NCI-H526 (cell line): ENCODE measurements at regions not wholly inside any gene's neighbourhood (a gene's known extent, or its start where the extent isn't known, plus 50 kb on each side); places are given as distances from the start of the nearest gene placed in this dataset.

Source experiments
- DNase-seq, 2 experiments: peaks; one replicate each; lab custom pipeline; 2025; lab: John Stamatoyannopoulos, UW

DNA sequence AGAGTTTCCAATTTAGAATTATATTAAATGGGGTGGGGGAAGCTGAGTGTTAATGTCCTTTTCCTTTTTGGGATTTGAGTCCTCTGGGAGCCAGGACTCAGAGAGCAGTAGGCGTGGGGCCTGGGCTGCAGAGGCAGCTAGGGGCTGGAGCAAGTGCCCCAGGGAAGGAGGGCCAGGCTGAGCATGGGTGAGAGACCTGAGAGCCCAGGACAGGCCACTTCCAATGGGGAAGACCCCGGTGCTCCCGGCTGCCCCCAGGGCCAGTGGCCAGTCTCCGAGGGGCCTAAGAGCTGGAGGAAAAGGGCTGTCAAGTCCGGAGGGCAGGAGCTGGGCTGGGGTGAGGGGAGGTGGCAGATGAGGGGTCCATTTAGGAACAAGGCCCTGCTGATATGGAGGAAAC is 371.5 kb downstream of the ZNF536 start:
- no peak for DNase-seq

DNA sequence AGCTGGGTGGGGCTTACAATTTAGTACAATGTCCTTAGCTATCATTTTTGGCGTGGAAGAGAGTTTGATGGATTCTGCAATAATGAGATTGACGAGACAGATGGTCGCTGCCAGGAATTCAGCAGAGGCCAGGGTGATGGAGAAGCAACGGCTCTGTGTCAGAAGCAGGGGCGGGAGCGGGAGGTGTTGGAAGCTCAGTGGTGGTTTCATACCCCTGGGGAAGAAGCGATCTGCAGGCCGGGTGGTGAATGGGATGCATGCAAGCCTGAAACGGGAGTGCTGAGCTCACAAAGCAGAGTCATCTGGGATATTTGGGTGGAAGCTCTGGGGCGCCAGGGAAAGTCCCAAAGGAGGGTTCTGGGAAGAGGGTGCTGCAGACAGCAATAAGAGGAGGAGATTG is 370.8 kb downstream of the ZNF536 start:
- no peak for DNase-seq

DNA sequence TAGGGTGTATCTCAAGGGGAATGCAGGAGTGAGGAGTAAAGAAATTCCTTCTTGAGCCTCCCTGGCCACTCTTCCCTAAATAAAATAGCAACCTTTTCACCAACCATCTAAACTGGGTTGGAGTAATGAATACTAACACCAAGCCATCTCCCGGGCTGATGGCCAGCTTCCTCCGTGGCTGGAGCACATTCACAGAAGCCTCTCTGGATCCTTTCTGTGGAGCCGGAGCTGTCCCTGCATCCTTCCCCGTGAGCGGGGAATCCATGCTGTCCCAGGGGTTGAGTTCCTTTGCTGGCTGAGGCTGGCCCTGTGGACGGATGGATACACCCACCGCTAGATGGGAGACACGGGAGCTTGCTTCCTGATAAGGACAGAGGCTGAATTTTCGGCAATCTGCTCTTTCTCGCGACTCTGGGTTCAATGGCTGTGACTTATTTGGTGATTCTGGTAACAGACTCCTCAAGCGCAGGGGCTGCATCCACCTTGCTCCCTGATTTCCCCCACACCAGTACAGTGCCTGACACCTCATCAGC is 370.3 kb downstream of the ZNF536 start:
- DNase-seq, result no peak

DNA sequence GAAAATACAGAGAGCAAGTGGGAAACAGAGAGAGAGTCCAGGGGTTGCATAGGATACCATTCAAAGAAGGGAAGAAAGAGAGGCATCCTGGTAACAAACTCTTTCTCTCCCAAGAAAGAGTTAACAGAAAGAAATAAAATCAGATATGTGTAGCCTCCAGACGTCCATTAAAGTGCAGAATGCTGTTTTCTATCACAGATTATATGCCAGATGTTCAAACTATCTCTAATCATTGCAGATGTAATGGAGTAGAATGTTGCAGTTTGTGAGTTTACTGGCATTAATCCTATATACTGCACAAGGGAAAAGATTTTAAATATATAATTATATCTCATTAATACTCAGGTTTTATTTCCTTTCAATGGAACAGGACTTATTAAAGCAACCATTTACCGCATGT is 369.4 kb downstream of the ZNF536 start:
- no peak for DNase-seq

DNA sequence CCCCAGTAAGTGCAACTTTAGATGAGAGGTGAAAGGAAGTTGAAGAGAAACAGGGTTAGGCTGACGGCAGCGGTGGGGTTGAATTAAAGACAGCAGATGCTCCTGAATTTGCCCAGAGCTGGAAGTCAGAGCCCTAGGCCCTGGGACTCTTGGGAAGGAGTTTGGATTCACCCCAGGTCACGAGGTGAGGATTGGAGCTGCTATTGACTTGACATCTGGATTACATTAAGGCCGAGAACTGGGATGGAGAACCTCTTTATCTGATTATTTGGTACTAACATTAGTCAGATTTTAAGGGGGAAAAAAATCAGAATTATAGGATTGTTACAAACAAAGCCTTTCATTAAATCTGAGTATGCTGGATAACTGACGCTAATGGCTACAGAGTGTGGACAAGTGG is 367.2 kb downstream of the ZNF536 start:
- DNase-seq, result no peak

DNA sequence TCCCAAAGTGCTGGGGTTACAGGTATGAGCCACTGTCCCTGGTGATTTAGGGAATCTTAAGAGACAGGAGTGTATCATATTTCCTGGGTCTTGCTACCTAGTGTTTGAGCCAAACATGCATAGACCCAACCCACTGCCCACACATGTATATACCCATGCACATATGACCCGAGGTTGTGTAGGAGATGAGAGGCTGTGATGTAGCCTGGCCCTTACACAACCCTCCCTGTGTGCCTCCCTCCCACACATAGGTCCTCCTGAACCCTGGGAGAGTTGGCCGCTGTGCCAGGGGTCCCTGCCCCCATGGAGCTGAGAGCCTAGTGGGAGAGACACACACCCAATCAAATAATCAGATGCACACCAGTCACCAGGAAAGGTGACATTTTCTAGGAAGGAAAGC is 365.9 kb downstream of the ZNF536 start:
- no peak for DNase-seq

DNA sequence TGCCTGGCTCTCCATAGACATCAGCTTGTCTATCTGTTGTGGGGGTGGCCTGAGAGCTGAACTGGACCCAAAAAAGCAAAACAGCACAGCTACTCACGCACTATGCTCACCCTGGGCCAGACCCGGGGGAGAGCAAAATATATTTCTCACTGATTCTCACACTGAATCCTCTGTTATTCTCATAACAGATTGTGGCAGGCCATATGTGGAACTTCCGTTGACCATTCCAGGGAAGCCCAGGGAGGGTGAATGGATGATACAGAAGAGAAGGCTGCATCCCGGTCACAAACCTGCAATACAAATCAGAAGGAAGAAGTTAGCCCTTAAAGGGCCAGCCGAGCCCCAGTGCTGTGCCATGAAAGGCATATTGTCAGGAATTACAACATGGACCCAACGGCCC is 362.5 kb downstream of the ZNF536 start:
- peak; percentile 62 to 72 for DNase-seq

DNA sequence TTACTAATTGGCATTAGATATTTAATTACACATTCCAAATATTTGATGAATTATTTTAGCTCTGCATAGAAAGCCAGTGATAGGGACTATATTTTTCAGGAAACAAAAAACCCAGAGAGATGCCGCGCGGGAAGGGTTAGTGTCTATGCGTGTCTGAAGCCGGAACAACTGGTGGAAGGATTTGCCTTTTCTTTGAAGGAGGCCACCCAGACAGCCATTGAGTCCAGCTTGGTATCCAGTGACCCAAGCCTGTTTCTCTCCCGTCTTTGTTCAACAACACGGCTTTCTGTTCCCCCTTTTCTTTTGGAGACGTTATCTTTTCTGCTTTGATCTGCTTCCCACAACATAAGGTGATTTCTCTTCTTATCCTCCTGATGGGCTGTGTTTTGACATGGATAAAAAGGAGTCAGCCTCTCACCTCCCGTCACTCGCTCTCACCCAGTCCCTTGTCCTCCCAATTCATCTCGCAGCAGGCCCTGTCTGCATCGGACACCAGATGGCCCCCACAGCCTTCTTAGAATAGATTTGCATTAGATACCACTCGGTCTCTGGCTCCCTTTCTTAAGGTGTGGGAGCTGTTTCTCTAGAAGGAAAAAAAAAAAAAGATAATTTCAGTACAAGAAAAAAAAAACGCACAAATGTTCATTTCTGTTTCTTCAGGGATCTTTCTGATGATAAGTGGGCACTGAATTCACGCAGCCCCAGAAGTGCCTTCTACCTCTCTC is 361.8 kb downstream of the ZNF536 start:
- DNase-seq, result peak in 1 of 2 experiments; percentile 45

DNA sequence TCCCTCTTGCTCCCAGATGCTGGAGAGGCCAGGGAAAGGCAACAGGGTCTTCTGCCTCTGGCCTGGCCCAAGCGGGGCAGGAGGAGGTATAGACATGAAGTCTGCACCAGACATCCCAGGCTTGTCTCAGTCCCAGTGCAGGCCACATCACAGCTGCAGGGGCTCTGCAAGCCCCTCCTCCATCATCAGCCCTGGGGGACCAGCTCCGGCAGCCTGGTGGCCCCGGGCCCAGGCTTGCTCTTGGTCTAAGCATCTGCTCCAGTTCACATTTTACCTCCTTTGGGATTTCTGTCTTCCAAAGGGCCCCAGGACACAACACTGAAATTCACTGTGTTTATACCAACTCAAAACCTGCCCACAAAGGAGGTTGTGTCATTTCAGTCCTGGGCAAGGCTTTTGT is 359.4 kb downstream of the ZNF536 start:
- no peak for DNase-seq

DNA sequence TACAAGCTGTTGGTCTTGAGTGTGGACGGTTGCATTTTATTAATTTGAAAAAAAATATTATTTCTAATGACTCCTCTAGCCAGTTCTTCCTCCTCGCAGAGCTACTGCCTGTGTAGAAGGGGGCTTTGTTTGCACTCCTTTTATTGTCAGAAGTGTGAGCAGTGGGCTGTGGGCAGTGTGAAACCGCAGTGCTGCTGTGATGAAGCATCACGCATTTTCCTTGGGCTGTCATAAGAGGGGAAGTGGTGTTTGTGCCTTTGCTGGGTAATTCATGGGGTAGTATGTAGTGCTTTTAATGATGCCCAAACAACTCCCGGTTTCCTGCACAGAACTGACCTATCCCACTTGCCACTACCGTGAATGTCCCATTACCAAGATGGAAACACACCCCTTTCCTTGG is 357.3 kb downstream of the ZNF536 start:
- no peak for DNase-seq

DNA sequence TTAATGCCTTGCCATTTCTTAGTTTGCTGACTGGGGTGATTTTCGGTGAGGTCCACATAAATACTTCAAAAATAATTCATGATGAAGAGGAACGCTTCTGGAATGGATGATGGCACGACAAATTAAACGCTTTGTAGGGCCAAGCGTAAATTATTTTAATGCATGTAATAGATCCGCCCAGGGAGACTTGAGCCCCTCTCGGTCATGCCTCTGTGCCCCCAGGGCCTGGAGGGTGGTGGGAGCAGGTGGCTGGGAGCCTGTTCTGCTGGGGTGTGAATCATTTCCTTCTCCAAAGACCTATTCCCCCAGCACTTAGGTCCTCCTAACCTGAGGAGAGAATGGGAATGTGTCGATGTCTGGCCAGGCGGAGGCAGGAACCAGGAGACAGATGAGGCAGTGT is 350.6 kb downstream of the ZNF536 start:
- DNase-seq, result no peak

DNA sequence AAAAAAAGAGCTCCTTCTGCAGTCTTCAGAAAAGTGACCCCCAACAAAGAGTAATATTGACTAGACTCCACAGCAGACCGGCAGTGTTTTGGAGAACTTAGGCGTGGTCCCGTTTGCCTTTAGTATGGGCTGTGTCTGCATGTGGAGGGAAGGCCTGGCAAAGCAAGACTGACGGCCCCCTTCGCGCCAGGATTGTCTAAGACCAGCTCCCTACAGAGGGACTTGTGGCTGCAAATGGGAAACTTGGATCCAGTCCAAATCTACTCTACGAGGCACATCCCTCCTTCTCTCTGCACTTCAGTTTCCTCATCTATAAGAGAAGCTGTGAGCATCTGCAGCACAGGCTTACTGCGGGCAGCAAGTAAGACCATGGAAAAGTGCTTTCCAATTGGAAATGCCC is 350.0 kb downstream of the ZNF536 start:
- no peak for DNase-seq

DNA sequence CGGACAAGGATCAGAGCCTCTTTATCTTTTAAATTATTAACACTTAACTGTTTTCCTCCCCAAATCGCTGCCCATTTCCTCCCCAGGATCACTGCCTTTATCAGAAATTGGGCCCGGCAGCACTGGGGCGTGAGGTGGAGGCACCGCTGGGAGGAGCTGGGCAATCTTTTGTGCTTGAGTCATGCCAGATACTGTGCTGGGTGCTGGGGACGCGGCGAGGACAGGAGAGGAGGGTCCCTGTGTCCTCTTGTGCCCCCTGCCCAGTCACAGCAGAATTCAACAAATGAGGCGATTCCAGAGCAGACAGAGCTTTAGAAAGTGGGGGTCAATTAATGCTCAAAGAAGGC is 347.8 kb downstream of the ZNF536 start:
- no peak for DNase-seq

DNA sequence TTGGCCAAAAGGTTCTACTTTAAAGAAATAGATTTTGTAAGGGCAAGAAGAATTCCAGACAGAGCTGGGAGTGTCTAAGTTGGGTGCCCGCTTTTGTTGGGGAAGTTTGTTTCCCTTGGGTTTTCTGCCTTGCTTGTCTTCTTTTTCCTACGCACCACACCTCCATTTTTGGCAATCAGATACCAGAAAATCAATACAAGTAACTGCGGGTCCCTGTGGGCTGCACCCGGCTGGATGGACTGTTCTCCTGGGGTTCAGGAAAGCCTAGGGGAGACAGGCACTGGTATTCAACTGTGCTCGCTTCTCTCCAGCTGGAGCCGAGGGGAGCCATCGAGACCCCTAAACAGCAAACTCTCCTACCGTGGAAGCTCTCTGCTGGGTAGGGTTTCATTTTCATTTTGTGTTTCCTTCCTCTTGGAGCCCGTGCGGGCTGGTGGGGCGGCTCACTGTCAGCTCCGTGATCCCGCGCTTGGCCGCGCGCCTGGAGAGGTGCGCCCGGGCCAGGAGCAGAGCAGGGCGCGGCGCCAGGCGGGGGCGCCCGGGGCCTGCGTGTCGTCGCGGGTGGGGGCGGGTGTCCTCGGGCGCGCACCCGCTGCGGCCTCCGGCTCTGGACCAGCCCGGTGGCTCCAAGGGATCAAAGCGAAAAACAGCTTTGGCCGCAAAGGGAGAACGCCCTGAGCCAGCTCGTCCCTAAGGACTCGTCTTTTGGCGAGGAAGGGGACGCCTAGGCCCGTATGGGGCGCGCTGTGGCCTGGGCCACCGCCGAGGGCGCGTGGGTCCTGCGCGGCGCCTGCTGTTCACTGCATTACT is 347.2 kb downstream of the ZNF536 start:
- DNase-seq, result peak in 1 of 2 experiments; percentile 70

DNA sequence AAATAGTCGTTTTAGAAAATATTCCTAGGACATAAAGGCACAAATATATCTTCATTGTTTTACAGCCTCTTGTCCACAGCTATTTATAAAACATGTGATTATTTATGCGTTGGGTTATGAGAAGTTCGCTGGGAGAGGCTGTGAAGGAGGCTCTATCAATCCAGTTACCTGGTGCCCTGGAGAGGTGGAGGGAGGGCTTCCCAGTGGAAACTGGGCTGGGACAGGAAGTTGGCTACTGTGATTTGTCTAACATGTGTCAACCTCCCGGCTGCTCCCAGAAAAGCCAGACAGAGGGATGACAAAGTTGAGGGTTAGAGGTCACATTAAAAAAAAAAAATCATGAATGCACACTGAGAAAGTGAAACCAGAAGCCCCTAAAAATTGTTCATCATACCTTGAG is 346.5 kb downstream of the ZNF536 start:
- DNase-seq, result peak in 1 of 2 experiments; percentile 12

DNA sequence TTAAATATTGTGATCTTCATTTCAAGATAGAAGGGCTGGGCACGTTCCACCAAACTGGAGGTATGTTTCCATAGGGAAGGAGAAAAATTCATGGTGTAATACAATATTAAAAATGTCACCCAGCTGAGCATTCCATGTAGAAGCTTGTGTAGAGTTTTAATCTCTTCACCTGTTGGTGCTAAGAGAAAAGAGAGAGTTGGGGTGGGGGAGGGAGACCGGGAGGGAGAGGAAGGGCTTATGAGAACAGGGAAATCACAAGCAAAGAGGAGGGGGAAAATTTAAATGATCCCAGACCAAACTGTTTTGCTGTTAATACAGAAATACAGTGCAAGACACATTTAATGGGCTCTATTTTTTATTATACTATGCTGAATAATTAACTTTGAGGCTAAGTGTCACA is 345.8 kb downstream of the ZNF536 start:
- DNase-seq, result no peak

DNA sequence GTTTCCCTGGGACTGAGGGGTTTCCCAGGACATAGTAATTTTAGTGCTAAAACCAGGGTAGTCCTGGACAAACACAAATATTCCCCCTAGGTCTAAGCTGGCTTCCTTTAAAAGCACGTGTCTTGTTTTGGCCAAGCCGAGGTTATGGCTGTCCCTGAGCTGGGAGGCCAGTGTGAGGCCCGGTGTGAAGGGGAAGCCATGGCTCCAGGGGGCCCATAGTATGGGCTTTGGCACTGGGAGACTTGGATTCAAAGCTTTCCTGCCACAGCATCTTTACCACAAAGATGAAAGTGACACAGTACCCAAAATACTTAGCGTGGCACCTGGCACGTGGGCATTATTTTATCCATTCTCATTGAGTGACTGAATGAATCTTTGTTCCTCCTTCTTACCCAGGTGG is 345.2 kb downstream of the ZNF536 start:
- DNase-seq, result no peak

DNA sequence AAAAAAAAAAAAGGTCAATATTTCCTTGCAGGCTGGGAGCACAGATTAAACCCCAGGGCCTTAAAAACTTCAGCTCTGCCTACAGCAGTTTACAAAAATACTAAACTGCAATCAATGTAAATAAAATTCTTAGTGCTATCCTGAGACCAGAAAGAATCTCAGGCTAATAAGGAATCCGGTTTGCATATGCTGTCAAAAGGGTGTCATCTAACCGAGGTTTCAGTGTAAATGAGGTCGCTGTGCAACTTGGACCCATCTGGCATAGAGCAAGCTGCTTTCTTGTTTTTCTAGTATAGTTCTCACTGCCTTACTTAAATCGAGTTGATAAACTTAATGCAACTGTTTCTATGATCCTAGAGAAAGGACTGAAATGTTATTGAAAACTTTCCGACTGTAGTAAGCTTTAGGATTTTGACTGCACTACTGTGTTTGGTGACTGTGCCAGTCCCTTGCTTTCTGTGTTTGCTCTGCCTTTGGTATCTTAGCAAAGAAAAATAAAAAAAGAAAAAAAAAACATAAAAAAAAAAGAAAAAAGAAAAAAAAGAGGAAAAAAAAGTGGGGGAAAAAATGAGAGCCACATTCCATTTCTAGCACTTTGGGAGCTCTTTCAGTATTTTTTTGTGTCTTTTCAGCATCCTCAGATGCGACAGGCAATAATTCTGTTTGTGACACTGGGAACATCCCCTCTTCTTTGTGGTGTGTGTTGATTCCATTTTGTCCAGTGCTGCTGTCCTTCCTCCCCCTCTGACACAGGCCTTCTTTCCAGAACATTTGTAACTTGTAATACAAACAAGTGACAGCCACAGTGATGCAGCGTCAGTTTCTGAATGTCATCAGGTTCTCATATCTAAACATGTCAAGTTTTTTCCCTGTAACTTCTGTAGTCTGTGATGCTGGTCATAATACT is 340.5 kb downstream of the ZNF536 start:
- peak in 1 of 2 experiments; percentile 44 for DNase-seq

DNA sequence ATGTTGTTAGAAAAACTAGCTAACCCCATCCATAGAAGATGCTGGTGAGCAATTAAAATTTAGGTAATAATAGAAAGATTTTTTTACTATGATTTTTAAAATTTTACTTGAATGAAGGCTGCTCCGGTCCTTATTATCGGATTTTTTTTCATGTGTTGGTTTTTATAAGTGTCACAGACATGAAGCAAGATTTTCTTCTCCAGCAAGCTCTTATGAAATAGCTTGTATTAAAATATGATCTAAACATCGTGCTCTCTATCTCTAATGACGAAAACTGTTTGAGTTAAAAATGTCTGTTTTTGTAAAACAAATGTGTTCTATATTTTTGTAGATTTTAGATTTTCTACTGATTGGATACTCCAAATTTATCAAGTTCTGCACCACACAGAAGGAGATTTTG is 339.6 kb downstream of the ZNF536 start:
- no peak for DNase-seq

DNA sequence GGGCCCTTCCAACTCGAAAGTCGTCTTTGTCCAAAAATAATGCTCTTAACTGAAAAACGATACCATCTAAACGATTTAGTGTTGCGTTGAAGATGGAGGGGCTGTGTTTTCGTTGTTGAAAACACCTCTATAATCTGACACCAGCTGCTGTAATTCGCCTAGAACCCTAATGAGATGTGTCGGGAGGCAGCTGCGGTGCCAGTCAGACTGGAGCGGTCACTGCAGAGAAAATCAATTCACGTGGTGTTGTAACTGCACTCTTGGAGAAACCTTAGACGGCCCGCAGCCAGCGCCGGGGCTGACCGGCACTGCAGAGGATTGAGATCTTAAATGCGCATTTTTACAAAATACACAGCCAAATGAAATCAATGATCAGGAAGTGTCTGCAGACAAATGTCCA is 339.1 kb downstream of the ZNF536 start:
- peak; percentile 22 to 69 for DNase-seq

DNA sequence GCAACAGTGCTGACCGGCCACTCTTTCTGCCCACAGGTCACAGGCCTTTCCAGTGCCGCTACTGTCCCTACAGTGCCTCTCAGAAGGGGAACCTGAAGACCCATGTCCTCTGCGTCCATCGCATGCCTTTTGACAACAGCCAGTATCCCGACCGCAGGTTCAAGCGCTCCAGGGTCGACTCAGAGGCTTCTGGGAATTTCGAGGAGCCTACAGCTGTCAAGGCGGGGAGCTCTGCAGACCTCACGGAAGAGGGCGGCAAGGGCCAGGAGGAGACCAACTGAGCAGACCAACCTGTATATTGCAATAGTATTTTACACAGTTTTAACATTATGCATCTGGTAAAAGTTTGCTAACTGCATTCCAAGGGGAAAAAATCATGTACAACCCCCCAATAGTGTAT is 338.5 kb downstream of the ZNF536 start:
- DNase-seq, result no peak

DNA sequence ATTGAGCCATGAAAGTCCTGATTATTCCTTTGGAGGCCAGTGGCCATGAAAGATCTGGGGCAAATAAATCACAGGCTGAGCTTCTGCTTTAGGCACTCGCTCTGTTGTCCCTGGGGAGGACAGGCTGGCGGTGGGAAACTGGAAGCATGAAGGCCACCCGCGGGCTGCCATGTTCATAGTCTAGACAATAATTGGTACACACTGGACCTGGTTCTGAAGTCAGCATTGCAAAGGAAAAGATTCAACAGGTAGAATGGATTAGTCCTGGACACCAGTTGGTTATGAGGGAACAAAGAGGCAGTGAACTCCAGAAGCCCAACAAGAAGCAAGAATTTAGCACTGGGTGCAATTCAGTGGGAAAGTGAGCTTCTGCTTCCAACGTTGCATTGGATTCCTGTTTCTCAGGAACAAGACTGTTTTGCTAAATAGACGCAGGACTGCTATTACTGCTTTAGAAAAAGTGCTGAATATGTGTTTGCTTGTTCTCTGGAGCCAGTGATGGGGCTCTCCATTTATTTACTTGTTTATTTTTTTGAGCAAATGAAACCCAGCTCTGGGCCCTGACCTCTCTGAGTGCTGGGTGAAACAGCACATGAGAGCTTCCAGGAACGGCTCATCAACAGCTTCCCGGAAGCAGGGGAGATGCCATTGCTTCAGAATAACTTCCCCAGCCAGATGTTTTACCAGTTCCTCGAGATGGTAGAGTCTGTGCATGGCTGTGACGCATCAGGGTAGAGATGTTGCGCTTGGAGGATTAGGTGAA is 336.4 kb downstream of the ZNF536 start:
- DNase-seq, result no peak
